AG10803 (cell line): ENCODE measurements at regions not wholly inside any gene's neighbourhood (a gene's known extent, or its start where the extent isn't known, plus 50 kb on each side); places are given as distances from the start of the nearest gene placed in this dataset.

Experiments used
- DNase-seq: peaks from one replicate; pipeline ENCODE4 v3.0.0; 2010; ENCODE audit warnings: low read depth
- H3K4me3 ChIP-seq: 2 replicates; pipeline ENCODE4 v1.5.1; 2011; ENCODE audit warnings: mild to moderate bottlenecking, low read length, control low read depth
- TF ChIP-seq, protein P1 (sequence below): conservative IDR thresholded peaks from 2 replicates; pipeline ENCODE4 v1.5.1; 2011; ENCODE audit warnings: mild to moderate bottlenecking, low read length, control low read depth, inconsistent platforms

- TF ChIP-seq, protein P1, sequence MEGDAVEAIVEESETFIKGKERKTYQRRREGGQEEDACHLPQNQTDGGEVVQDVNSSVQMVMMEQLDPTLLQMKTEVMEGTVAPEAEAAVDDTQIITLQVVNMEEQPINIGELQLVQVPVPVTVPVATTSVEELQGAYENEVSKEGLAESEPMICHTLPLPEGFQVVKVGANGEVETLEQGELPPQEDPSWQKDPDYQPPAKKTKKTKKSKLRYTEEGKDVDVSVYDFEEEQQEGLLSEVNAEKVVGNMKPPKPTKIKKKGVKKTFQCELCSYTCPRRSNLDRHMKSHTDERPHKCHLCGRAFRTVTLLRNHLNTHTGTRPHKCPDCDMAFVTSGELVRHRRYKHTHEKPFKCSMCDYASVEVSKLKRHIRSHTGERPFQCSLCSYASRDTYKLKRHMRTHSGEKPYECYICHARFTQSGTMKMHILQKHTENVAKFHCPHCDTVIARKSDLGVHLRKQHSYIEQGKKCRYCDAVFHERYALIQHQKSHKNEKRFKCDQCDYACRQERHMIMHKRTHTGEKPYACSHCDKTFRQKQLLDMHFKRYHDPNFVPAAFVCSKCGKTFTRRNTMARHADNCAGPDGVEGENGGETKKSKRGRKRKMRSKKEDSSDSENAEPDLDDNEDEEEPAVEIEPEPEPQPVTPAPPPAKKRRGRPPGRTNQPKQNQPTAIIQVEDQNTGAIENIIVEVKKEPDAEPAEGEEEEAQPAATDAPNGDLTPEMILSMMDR, result no peak
- DNase-seq, result no peak
- no peak overlapping the region for H3K4me3 ChIP-seq
Observed at GRCh38 chr12:16415155-16415554, 67.7 kb downstream of the MGST1 start.

DNA sequence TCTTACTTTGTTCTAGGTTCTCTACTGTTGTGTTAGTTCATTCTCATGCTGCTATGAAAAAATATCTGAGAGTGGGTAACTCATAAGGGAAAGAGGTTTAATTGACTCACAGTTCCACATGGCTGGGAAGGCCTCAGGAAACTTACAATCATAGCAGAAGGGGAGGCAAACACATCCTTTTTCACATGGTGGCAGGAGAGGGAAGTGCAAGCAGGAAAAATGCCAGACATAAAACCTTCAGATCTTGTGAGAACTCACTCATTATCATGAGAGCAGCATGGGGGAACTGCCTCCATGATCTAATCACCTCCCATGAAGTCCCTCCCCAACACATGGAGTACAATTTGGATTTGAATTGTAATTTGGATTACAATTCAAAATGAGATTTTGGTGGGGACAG is 69.6 kb downstream of the MGST1 start:
- DNase-seq, result no peak
- TF ChIP-seq, protein P1, result no peak
- H3K4me3 ChIP-seq, result no peak overlapping the region

GRCh38 chr12:16421806-16422205 is 74.4 kb downstream of the MGST1 start:
- TF ChIP-seq, protein P1, result no peak
- peak; percentile 33 for DNase-seq
- no peak overlapping the region for H3K4me3 ChIP-seq

GRCh38 chr12:16424531-16424930 is 77.1 kb downstream of the MGST1 start:
- DNase-seq, result no peak
- no peak overlapping the region for H3K4me3 ChIP-seq
- TF ChIP-seq, protein P1, result no peak

DNA sequence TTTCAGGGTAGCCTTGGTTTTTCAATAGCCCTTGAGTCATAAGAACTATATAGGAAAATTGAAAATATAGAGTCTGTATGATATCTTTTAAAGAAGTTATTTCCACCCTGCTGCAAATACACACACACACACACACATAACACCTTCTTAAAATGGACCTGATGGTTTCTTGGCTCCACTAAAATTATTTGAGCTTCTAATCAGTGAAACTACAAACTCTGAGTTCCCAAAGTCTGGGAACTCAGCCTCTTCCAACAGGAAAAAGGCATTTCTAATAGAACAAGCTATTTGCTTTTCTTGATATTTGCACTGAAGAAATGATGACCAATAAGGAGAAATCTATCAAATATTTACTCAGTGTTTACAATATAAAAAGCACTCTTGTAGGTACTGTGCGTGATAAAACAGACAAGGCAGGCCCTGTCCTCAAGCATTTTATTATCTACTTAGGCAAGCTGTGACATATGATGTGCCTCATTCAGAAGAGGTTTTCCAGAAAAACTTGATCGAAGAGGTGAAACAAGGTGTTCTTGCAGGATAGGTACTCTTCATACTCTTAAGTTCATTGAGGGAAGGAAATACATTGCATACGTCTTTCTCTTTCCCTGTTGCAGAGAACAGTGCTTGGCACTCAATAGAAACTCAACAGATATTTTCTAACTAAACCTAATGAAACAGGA is 88.6 kb downstream of the MGST1 start:
- TF ChIP-seq, protein P1, result no peak
- no peak overlapping the region for H3K4me3 ChIP-seq
- DNase-seq, result no peak

DNA sequence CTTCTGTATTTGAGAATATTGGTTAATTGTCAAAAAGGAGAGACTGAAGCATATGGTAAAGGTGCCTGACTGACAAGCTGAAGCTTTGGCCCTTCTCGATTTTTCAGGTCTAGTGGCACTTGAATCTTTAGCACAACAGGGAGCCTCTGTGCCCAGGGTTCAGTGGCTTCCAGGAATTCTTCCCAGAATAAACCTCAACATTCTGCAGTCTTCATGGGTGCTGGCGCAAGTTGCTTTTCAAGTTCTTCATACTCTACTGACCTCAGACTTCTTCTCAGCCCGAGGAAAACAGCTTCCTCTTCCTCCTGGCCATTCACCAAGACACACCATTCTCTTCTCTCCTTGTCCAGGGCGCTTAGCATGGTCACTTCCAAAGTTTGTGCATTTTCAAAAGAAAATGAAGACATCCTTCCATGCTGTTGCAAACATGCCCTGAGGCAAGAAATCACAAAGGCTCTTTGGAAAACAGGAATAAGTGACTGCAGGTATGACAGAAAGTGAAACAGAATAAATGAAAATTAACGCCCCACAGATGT is 89.9 kb downstream of the MGST1 start:
- no peak overlapping the region for H3K4me3 ChIP-seq
- no peak for DNase-seq
- TF ChIP-seq, protein P1, result no peak

DNA sequence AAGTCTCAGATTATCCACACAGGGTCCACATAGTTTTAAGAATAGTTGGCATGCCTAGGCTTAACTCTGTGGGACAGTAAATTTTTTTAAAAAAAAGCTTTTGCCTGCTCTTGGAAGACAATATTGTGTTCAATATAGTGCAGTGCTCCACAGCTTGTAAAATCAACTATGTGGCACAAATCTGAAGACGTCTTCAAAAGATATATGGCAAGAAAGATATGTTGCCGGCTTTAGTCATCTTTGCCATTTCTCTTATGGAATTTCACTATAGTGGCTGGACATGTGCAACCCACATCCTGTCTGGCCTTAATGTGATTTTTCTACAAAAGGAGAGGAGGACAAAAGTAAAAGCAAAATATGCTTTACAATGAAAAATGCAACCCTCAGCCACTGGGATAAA is 90.5 kb downstream of the MGST1 start:
- no peak overlapping the region for H3K4me3 ChIP-seq
- TF ChIP-seq, protein P1, result no peak
- DNase-seq, result no peak
